ENCODE measurements at regions not wholly inside any gene's neighbourhood (a gene's known extent, or its start where the extent isn't known, plus 50 kb on each side); places are given as distances from the start of the nearest gene placed in this dataset.
"Not testable (repeated sequence)": the region's sequence is repeated elsewhere in the genome, so short reads cannot be mapped to it uniquely, and the experiment has no call there.

DNA sequence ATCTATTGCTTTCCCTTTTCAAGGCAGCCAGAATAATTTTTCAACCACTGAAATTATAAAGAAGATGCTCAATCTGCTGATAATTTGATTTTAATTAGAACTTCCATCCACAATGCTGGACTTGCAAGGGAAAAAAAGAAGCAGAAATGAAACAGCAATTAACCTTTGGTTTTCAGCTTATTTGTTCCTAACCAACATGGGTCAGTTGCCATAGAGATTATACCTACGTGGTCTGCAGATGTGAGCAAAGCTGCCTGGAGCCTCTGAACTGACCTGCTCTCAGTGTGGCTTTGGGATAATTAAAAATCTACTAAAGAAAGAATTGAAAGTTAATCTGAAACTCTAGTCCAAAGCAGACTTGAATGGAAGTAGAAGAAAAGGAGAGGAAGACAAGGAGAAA lies 195.7 kb upstream of the API5 start:
- POLR2A ChIA-PET: no interaction called here
- DNase-seq (no peak), ATAC-seq (ENCODE audit: low read depth) (no peak)
- H3K27me3 Mint-ChIP-seq: peaks cover 2% of the 10 kb centered on the region
- H3K4me3 Mint-ChIP-seq: no peak overlapping the region
- H3K27ac Mint-ChIP-seq: no peak overlapping the region
- H3K4me1 Mint-ChIP-seq: no peaks in the 10 kb centered on the region
- H3K36me3 Mint-ChIP-seq: no peaks in the 10 kb centered on the region
- peaks cover 5% of the 10 kb centered on the region for H3K9me3 Mint-ChIP-seq

DNA sequence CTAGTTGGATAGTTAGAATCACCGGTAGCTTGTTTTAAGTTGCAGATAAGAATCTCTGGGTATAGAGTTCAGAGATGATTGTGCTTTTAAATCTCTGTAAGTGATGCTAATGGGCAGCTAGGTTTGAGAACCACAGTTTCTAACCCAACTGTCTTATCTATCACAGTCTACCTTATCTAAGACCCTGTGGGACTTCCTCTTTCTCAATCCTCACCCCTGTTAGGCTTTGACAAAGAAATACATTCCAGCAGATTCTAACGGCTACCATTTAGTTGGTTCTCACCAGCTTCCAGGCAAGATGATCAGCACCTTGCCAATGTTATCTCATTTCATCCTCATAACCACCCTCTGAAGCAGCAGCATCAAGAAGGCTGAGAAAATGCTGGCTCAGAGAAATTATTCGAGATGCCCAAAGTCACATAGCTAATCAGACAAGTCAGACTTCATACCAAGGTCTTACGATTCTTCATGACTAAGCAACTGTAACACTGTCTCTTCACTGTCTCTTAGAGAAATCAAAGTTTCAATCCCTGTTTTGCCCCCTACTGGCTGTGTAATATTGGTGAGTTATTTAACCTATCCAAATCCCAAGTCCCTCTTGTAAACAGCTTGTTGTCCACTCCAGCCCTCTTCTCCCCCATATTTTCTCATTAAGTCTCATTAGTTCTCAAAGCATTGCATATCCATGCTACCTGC lies 192.4 kb upstream of the API5 start:
- no peaks in the 10 kb centered on the region for H3K36me3 Mint-ChIP-seq
- peaks cover 5% of the 10 kb centered on the region for H3K9me3 Mint-ChIP-seq
- DNase-seq: no peak
- no peaks in the 10 kb centered on the region for H3K4me1 Mint-ChIP-seq
- no peak overlapping the region for H3K4me3 Mint-ChIP-seq
- H3K27ac Mint-ChIP-seq: no peak overlapping the region
- POLR2A ChIA-PET: no interaction called here
- H3K27me3 Mint-ChIP-seq: peaks cover 3% of the 10 kb centered on the region
- ATAC-seq (ENCODE audit: low read depth): no peak

DNA sequence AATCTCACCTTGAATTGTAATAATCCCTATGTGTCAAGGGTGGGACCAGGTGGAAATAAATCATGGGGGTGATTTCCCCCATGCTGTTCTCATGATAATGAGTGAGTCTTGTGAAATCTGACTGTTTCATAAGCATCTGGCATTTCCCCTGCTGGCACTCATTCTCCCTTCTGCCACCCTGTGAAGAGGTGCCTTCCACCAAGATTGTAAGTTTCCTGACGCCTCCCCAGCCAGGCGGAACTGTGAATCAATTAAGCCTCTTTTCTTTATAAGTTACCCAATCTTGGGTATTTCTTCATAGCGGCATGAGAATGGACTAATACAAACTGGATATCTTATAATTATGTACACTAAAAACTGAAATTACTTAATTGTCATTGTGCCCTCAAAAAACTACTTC lies 189.2 kb upstream of the API5 start:
- POLR2A ChIA-PET: no interaction called here
- ATAC-seq (ENCODE audit: low read depth) (no peak), DNase-seq (no peak)
- Mint-ChIP-seq H3K27me3 (peaks cover 2% of the 10 kb centered on the region), H3K4me3 (no peak overlapping the region), H3K4me1 (no peaks in the 10 kb centered on the region), H3K27ac (no peak overlapping the region), H3K9me3 (peaks cover 5% of the 10 kb centered on the region), H3K36me3 (no peaks in the 10 kb centered on the region)

DNA sequence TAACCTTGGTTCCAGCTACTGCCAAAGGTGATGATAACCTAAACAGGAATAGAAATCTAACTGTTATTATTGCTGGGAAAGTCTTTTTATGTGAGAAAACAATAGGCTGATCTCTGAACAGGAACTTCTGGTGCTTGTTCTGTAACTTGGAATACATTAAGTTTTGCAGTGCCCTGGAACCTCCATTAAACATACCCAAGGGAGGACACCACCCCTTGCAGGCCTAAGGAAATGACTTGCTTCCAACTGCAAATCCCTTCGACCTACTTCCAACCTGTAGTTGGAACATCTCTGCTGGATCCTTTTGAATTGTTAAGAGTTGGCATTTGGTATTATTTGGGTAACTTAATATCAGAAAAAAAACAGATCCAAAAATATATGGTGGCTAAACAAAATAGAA lies 188.4 kb upstream of the API5 start:
- Mint-ChIP-seq H3K27me3 (peaks cover 2% of the 10 kb centered on the region), H3K36me3 (no peaks in the 10 kb centered on the region), H3K9me3 (peaks cover under 1% of the 10 kb centered on the region), H3K27ac (no peak overlapping the region), H3K4me3 (no peak overlapping the region), H3K4me1 (no peaks in the 10 kb centered on the region)
- POLR2A ChIA-PET: no interaction called here
- no peak for ATAC-seq (ENCODE audit: low read depth)
- DNase-seq: no peak

DNA sequence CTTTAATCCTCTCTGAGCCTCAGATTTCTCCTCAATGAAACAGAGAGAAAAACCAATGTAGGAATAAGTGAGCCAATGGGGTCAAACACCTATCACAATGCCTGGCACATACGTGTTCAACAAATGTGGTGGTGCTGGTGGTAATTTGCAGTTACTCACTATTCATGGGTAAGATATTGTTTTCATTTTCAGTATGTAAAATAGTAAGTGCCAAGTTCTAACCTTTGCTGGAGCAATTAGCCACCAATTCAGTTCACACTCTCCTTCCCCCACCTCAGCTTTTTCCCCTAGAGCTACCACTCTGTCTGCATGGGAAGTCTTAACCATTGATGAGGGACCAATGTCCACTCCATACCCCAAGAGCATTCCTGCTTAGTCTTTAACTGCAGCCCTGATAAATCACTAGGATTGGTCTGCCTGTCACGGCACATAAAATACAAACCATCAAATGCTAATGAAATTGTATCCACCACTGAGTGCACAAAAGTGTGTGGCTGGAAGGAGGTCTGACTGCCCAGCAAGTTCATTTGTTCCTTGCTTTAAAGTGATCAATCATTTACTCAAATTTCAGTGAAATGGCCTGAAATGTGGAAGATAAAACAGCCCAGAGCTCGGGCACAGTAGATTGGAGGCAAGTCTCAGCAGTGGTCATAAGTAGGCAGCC lies 187.4 kb upstream of the API5 start:
- Mint-ChIP-seq H3K4me1 (no peaks in the 10 kb centered on the region), H3K27me3 (peaks cover 4% of the 10 kb centered on the region), H3K36me3 (no peaks in the 10 kb centered on the region), H3K4me3 (no peak overlapping the region), H3K27ac (no peak overlapping the region), H3K9me3 (no peaks in the 10 kb centered on the region)
- DNase-seq (no peak), ATAC-seq (ENCODE audit: low read depth) (no peak)
- POLR2A ChIA-PET: no interaction called here

DNA sequence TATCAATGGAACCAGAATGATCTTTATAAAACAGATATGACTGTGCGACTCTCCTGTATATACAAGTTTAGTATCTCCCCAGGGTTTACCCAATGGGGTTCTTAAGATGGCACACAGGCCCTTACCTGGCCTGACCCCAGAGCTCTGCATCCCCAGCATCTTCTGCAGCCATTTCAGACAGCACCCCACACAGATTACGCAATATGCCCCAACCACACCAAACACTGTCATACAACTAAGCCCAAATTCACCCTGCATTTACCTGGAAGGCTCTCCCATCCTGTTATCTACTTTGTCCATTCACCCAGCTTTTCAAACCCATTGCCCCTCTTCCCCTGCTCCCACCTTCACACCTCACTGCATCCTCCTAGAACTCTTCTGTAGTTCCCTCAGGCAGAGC lies 182.5 kb upstream of the API5 start:
- POLR2A ChIA-PET: no interaction called here
- DNase-seq (no peak), ATAC-seq (ENCODE audit: low read depth) (no peak)
- H3K27ac Mint-ChIP-seq: no peak overlapping the region
- H3K4me1 Mint-ChIP-seq: no peaks in the 10 kb centered on the region
- H3K4me3 Mint-ChIP-seq: no peak overlapping the region
- H3K36me3 Mint-ChIP-seq: no peaks in the 10 kb centered on the region
- no peaks in the 10 kb centered on the region for H3K9me3 Mint-ChIP-seq
- peaks cover 6% of the 10 kb centered on the region for H3K27me3 Mint-ChIP-seq

DNA sequence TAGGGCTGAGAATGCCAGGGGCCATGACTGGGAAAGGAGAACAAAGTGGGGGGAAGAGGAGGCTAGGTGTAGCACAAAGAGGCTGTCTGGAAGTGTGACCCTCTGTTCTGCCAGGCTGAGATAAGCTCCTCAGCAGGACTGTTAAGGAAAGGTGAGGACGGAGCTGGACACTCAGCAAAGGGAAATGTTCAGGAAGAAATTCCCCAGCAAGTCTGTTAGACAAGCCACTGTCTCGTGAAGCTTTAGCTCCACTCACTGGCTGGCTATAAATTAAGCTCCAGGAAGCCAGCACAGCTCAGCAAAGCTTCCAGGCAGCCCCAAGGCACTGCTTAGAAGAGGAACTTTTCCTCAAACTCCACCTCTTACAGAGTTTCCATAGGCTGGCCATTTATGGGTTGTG lies 181.2 kb upstream of the API5 start:
- peaks cover 6% of the 10 kb centered on the region for H3K27me3 Mint-ChIP-seq
- ATAC-seq (ENCODE audit: low read depth) (no peak), DNase-seq (no peak)
- no peaks in the 10 kb centered on the region for H3K4me1 Mint-ChIP-seq
- no peaks in the 10 kb centered on the region for H3K9me3 Mint-ChIP-seq
- POLR2A ChIA-PET: no interaction called here
- no peak overlapping the region for H3K27ac Mint-ChIP-seq
- H3K4me3 Mint-ChIP-seq: no peak overlapping the region
- H3K36me3 Mint-ChIP-seq: no peaks in the 10 kb centered on the region

DNA sequence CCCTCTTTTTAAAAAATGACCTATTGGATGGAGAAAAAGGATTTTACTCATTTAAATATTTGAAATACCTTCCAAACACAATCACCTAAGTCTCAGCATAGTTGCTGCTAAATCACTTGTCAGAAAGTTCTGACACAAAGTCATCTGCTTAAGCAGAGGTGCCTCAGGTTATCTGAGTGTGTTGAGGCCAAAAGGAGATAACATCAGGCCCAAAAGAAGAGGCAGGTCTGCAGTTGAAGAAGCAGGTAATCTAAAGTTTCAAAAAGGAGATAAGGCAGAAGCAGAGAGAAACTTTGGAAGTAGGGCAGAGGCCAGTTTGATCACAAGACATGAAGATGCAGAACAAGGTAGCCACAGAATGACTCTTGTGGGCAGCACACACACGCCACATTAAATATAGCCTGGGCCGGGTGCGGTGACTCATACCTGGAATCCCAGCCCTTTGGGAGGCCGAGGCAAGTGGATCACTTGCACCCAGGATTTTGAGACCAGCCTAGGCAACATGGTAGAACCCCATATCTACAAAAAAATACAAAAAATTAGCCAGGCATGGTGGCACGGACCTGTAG lies 175.7 kb upstream of the API5 start:
- Mint-ChIP-seq H3K4me3 (no peak overlapping the region), H3K27ac (no peak overlapping the region), H3K27me3 (peaks cover 3% of the 10 kb centered on the region), H3K9me3 (peaks cover under 1% of the 10 kb centered on the region), H3K36me3 (no peaks in the 10 kb centered on the region), H3K4me1 (peaks cover 2% of the 10 kb centered on the region)
- POLR2A ChIA-PET: no interaction called here
- ATAC-seq (ENCODE audit: low read depth) (no peak), DNase-seq (no peak)

GRCh38 chr11:43138621-43139140 lies 173.1 kb upstream of the API5 start:
- Mint-ChIP-seq H3K36me3 (no peaks in the 10 kb centered on the region), H3K27ac (no peak overlapping the region), H3K4me3 (no peak overlapping the region), H3K4me1 (peaks cover 2% of the 10 kb centered on the region), H3K9me3 (peaks cover 6% of the 10 kb centered on the region), H3K27me3 (no peaks in the 10 kb centered on the region)
- POLR2A ChIA-PET: no interaction called here
- no peak for DNase-seq
- ATAC-seq (ENCODE audit: low read depth): no peak

GRCh38 chr11:43145653-43146052 lies 166.1 kb upstream of the API5 start:
- H3K27ac Mint-ChIP-seq: peak overlapping the region; percentile 76
- H3K4me3 Mint-ChIP-seq: peak overlapping the region; percentile 31
- ATAC-seq (ENCODE audit: low read depth) (peak; percentile 61), DNase-seq (peak; percentile 28)
- POLR2A ChIA-PET: no interaction called here
- no peaks in the 10 kb centered on the region for H3K27me3 Mint-ChIP-seq
- H3K36me3 Mint-ChIP-seq: peaks cover 6% of the 10 kb centered on the region
- peaks cover 9% of the 10 kb centered on the region for H3K9me3 Mint-ChIP-seq
- peaks cover 17% of the 10 kb centered on the region for H3K4me1 Mint-ChIP-seq

- POLR2A ChIA-PET: no interaction called here
Measured at GRCh38 chr11:43150697-43151096, 161.1 kb upstream of the API5 start.

DNA sequence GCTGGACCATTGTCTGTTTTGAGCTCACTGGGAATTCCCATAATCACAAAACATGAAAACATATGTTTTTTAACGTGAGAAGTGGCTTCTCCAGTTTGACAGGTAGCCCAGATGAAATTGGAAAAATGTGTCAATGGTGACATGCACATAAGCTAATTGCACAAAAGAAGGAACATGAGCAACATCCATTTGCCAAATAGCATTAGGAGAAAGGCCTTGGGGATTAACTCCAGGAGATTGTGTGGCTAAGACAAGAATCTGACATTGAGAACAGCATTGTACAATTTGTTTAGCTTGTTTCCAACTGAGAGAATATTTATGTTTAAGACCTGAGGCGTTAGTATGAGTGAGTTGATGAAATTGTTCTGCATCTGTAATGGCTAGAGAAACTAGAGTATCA lies 147.0 kb upstream of the API5 start:
- Mint-ChIP-seq H3K9me3 (peaks cover 1% of the 10 kb centered on the region), H3K4me3 (no peak overlapping the region), H3K27ac (no peak overlapping the region), H3K27me3 (no peaks in the 10 kb centered on the region), H3K4me1 (no peaks in the 10 kb centered on the region), H3K36me3 (no peaks in the 10 kb centered on the region)
- no peak for ATAC-seq (ENCODE audit: low read depth)
- POLR2A ChIA-PET: no interaction called here
- no peak for DNase-seq

More at GRCh38 chr11:43150697-43151096, 161.1 kb upstream of the API5 start:
- ATAC-seq (ENCODE audit: low read depth) (no peak), DNase-seq (no peak)
- Mint-ChIP-seq H3K4me3 (no peak overlapping the region), H3K36me3 (no peaks in the 10 kb centered on the region), H3K27ac (no peak overlapping the region), H3K27me3 (no peaks in the 10 kb centered on the region), H3K9me3 (no peaks in the 10 kb centered on the region), H3K4me1 (peaks cover 8% of the 10 kb centered on the region)

GRCh38 chr11:43165393-43165792 lies 146.4 kb upstream of the API5 start:
- DNase-seq; ATAC-seq (ENCODE audit: low read depth); POLR2A ChIA-PET; H3K27ac Mint-ChIP-seq; H3K27me3 Mint-ChIP-seq; H3K4me1 Mint-ChIP-seq; H3K4me3 Mint-ChIP-seq; H3K36me3 Mint-ChIP-seq; H3K9me3 Mint-ChIP-seq: not testable (repeated sequence)

GRCh38 chr11:43168241-43168640 lies 143.6 kb upstream of the API5 start:
- ATAC-seq (ENCODE audit: low read depth); POLR2A ChIA-PET; H3K27ac Mint-ChIP-seq; H3K9me3 Mint-ChIP-seq; H3K4me1 Mint-ChIP-seq; DNase-seq; H3K4me3 Mint-ChIP-seq; H3K36me3 Mint-ChIP-seq; H3K27me3 Mint-ChIP-seq: not testable (repeated sequence)
